NCI-H1105 (cell line): ENCODE measurements at regions not wholly inside any gene's neighbourhood (a gene's known extent, or its start where the extent isn't known, plus 50 kb on each side); places are given as distances from the start of the nearest gene placed in this dataset.
"Not testable (repeated sequence)": the region's sequence is repeated elsewhere in the genome, so short reads cannot be mapped to it uniquely, and the experiment has no call there.

Experiments used
- DNase-seq: peaks from one replicate; lab custom pipeline; 2025; lab: John Stamatoyannopoulos, UW

DNA sequence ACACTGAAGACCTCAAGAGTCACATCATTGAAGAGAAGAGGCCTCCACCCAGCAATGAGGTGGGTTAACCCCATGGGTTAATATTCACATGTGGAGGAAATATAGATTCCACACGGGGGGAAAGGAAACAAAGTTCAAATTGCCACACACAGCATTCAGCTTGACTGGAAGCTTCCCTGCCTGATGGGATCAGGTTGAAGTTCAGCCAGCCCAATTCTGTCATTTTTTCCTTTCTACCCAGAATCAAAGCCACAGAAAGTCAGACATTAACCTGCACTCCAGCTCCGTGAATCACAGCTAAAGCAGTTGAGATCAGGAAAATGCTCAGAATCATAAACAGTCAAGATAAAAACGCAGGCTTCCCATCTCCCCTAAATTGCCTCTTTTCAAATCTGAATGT is 208.7 kb upstream of the OBI1 start:
- DNase-seq = no peak

DNA sequence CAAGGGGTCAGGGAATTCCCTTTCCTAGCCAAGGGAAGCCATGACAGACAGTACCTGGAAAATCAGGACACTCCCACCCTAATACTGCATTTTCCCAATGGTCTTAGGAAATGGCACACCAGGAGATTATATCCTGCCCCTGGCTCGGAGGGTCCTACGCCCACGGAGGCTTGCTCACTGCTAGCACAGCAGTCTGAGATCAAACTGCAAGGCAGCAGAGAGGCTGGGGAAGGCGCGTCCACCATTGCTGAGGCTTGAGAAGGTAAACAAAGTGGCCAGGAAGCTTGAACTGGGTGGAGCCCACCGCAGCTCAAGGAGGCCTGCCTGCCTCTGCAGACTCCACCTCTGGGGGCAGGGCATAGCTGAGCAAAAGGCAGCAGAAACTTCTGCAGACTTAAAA is 207.1 kb upstream of the OBI1 start:
- not testable (repeated sequence) for DNase-seq

DNA sequence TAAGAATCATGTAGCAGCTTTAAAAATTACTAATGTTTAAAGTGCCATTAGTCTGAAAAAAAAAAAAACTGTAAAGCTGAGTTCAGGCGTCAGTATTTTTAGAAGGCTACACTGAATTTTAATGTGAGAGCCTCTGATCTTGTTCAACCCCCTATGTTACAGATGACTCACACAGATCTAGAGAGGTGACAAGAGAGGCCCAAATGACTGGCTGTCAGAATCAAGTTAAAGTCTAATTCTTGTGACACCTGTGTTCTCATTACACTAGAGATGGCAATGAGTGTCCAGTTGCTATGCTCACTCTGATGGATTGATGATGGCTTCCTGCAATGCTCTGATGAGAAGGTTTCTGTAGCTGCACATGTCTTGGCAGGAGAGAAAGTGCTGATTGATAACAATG is 203.5 kb upstream of the OBI1 start:
- no peak for DNase-seq

DNA sequence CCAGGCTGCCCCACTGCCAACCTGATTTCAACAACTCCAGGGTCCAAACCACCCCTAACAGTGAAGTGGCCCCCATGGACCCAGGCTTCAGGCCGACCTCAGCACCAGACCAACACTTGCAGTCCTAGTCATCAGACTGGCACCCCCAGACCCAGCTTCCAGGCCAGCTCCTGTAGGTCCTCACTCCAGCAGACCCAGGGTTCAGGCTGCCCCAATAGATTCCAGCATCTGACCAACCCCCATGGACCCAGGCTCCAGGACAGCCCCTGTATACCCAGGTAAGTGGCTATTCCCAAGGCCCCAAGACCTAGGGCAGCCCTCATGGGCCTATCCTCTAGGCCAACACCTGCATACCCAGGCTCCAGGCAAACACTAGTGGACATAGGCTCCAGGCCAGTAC is 193.8 kb upstream of the OBI1 start:
- no peak for DNase-seq

DNA sequence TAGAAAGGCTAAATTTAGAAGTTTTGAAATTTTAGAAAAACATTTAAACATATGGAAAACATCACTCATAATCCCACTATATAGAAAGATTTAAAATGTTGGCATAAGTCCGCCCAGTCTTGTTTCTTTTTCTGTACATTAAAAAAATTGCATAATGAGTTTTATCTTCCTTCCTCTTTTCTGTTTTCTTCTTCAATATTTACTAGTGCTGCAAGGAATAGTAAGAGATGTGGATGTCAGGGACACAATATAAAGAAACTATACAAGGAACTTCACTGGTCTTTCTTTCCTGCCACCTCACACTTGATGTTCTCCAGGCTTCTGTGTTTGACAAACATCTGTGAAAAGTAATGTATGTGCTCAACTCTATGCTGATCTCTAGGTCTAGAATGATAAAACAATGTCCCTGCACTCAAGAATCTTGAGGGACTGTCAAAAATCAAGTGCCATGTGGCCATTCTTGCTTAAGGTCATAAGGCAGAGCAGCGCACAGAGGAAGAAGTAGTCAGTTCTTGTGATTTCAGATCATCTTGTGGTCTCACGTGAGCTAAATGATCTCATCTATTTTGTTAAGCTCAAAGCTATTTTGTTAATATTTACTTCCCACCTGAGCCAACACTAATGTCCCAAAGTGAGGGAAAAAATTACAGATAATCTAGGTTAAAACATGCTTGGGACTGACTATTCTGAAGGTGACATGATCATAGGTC is 186.9 kb upstream of the OBI1 start:
- no peak for DNase-seq

DNA sequence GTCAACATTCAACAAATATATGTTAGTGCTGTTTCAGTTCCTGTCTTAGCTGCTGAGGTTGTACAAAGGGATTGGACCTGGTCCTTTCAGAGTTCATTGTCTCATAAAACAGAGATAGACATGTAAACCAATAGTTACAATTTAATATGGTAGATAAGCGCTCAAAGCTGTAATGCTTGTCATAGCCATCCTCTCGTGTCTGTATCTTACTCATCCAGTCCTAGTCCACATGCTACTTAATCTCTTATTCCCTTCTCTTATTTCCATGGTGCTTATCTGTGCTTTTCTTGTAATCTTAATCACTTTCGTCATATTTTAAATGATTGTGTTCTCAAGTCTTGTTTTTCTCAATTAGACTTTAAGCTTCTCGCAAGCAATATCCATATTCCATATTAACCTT is 185.2 kb upstream of the OBI1 start:
- no peak for DNase-seq

DNA sequence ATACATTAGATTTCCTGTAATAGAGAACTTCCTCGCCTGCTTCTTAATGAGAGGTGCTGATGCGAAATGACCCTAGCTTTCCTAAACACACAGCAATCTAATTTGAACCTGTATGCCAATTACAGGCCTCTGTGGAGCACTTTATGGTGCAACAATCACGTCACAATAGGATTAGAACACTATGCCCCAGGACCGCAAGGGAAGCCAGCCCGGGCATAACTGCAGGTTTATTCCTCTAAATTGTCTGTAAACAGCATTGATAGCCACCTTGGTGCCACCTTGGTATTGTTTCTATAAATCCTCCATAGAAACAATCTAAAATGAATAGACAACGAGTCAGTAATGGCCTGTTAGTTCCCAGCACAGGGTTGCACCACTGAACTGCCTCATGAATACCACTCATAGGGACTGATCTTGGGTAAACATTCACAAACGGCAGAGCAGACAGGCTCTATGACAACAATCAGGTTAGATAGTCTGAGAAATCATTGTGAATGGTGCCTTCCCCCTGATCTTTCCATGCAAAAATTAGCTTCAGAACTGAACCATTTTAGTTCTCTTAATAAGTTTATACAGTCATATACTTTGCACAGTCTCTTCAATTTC is 182.5 kb upstream of the OBI1 start:
- DNase-seq = peak; percentile 54

DNA sequence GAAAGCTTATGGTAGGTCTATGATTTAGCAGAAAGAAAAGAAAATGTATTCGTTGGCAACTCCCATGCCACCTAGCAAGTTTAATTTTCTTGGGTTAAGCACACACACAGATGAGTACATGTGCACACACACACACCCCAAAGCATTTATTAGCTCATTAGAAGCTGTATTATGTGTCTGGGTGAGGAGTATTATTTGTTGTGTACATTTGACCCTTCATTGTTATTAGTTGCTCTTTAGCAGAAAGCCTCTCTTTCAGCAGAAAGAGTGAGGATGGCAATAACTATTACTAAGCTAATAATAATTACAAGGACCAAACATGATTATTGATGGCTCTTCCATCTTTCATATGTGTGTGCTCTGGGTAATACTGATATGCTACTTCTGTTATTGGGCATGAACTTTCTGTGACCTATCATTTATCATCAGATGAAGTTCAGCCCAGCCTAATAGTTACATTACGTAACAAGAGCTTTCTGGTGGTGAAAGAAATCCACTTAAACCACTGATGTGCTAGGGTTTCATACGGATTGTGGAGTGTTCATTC is 177.4 kb upstream of the OBI1 start:
- DNase-seq = no peak

DNA sequence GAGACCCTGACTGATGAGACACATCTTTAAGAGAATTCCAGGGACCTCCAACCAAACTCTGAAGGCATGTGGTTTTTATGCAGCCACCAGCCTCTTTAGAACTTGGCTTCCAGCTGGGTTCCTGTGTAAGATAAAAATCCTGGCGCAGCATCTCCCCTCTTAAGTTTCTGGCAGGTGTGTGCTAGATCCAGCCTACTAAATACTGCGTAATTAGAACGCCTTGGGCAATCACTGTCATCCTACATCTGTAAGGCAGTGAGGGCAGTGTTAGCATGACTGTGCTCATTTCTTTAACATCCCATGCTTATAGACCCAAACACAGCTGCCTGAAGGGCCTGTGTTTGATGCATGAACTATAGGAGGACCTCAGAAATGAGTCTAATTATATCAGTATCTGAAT is 173.5 kb upstream of the OBI1 start:
- peak; percentile 19 for DNase-seq

DNA sequence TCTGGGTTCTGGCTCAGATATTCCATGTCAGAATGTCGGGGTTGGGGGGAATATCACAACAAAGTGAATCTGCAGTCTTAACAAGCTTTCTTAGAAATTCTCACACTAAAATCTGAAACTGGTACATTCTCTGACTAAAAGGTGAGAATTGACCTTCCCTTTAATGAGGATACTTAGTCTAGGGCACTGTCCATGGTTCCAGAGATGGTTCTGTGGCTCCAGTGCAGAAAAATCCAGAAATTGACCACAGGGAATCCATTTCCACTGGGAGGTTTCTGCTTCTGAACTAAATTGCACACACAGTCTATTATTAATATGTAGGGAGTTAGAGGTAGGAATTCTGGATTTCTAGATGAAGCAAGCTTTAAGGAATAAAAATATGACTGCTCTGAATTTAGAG is 171.6 kb upstream of the OBI1 start:
- no peak for DNase-seq

DNA sequence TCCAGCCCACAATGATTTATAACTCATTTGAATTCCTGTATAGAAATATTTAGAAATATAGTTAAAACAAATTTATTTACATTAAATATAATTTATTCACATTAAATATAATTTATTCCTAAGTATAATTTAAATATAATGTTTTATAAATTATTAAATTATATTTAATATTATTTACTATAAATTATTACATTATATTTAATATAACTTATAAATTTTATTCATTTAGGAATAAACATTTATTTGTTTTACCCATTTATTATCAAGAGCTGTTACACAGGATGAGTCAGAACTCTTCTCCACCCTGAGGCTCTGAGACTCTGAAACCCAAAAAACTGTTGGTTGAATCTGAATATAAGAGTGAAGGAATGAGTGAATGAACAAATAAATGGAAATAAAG is 170.9 kb upstream of the OBI1 start:
- DNase-seq = no peak

DNA sequence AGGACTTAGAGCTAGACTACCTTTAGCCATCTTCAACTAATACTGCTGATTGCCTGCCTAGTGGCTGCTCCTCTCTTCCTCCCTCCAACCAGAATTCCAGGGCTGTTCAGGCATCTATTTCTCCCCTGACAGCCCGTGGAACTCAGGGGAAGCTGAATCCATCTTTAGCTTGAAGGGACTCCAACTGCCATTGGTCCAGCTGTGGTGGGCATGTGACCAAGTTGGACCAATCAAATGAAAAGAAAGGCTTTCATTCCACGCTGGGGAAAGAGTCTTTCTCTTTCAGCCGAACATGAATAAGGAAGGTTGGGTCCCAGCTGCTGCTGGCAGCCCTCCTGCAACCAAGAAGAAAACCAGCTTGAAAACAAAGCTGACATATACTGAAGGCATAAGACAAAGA is 168.5 kb upstream of the OBI1 start:
- DNase-seq = no peak

DNA sequence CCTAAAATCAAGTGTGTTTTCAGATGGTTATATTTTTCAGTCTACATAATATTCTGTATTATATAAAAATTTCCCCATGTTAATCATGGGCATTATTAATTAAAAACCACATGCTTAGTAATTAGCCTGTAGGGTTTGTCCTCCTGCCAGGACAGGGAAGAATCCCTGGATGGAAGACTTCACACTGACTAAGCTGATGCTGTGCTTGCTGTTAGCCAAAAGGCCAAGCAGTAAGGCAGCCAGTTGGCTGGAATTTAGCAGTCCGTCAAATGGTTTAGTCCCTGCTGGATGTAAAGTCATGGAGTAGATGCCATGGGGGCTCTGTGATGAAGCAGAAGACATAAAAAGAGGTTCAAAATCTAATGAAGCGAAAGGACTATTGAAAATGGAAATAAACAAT is 168.0 kb upstream of the OBI1 start:
- no peak for DNase-seq

DNA sequence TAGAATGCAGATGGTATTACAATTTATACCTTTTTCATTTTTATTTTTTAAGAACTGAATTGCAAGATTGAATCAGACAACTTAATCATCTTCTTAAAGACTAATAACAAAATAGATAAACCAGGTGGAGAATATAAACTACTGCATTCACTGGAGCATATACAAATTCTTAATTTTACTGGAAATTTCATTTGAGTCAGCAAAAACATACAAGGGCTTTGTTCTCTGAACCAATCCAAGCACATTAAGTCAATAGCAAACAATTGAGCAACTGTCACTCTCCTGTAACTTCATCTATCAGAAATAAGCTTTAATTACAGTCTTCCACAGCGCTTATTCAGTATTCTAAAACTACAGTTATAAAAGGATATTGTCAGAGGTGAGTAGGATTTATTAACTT is 167.4 kb upstream of the OBI1 start:
- no peak for DNase-seq

DNA sequence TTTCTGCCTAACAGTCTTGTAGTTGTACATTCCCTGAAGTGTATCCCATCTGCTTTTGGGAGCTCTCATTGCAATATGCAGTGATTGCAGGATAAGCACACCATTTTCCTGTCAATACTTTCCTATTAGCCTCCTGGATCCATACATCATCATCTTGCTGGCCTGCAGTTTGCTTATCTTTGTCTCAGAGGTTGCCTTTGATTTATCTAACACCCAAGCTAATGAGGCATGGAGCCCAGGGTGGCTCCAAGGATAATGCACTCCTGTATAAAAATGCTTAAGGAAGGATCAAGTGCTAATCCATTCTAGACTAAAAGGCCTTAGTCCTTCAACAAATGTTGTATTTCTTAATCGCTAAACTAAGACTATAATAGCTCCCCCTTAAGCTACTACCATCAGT is 161.6 kb upstream of the OBI1 start:
- no peak for DNase-seq

DNA sequence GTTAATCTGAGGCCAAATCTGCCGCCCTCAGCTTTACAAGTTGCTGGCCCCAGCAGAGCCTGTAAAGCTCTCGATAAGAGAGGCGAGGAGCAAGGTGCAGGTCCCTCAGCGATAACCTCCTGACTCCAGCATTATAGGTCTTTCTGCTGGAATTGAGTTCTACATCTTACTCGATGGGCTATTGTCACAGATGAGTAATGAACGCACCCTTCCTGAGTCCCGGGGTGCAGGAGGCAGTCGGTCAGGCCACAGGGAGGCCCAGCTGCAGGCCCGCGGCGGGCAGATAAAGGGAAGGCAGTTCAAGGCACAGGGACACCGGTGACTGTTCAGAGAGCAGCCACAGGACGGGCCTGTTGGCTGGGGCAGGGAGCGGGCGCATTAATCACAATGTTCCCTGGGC is 157.6 kb upstream of the OBI1 start:
- no peak for DNase-seq

DNA sequence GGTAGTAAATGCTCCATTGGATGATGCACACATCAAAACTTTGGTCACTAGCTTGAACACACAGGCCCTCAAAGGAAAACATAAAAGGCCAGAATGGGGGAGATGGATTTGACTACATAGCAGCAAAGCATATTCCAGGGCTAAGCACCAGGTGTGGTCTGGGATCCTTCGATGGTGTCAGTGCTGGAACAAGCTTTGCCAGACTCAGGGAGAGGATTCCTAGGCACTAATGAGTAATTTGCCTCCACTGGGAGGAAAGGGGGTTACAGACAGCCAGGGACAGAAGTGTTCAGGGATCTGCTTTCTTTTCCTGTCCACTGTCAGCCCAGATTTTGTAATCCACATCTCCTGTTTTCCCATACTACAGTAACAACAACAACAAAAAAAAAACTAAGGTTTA is 157.2 kb upstream of the OBI1 start:
- DNase-seq = no peak

DNA sequence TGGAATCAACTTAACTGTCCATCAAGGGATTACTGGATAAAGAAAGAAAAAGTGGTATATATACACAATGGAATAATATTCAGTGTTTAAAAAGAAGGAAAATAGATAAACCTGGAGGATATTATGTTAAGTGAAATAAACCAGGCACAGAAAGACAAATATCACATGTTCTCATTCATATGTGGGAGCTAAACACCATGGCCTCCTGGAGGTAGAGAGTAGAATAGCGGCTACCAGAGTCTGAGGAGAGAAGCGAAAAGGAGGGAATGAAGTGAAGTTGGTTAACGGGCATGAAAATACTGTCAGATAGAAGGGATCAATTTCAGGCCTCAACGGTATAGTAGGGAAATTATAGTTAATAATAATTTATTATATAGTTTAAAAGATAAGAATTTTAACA is 147.5 kb upstream of the OBI1 start:
- DNase-seq = no peak

DNA sequence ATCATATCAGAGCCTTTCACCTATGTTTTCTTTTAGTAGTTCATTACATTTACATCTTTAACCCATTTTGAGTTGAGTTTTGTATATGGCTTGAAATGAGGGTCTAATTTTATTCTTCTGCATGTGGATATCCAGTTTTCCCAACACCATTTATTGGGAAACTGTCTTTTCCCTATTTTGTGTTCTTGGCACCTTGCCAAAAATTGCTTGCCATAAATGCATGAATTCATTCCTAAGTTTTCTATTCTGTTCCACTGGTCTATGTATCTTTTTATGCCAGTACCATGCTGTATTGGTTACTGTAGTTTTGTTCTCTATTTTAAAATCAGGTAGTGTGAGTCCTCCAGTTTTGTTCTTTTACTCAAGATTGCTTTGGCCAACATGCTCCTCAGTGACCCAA is 144.0 kb upstream of the OBI1 start:
- DNase-seq = no peak

DNA sequence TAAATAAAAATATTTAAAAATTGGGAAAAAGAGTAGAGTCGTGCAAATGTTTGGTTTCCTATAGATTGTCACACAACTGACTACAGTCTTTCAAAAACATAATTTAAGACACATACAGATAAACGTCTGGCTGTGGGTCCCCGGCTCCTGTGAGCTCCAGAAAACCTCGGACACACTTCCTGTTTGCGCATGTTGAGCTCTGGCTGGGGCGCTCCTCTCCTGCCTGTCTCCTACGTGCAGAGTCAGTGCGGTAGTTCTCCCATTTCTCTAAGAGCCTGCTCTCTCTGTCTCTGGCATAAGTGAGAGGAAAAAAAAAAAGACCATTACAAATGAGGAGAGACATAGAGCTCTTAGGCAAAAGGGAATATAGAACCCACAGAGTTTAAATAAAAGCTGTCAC is 128.2 kb upstream of the OBI1 start:
- DNase-seq = no peak

DNA sequence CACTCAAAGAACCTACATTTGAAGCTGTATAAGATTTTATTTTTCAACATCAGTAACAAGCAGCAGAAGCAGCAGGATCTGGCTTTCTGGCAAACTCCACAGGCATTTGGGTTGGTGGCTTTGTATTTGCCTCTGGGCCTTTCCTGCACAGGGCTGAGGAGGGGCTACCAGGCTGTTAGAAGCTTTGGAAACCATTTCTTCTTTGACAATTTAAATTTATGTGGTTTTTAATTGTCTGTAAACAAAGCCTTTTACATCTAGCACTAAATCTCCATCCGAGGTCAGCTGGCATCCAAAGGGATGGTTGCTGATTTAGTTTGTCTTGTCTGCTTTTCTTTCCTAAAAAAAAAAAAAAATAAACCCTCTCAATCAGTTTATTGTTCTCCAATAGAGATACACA is 127.5 kb upstream of the OBI1 start:
- DNase-seq = peak; percentile 10

DNA sequence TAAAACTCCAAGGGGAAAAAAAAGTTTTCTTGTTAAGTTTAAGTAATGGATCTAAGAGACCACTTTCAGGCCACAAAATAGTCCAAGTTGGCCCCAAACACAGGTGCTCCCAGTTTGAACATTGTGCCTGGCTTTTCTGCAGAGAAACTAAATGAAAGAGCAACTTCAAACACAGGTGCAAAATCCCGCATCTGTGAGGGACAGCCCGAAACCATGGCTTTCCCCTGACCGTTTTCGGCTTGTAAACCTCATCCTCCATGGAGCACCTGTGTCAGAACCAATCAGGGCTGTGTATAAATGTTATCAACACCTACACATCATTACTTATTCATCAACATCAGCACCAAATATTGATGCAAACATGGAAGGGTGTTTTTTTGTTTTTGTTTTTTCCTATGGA is 126.8 kb upstream of the OBI1 start:
- DNase-seq = no peak

DNA sequence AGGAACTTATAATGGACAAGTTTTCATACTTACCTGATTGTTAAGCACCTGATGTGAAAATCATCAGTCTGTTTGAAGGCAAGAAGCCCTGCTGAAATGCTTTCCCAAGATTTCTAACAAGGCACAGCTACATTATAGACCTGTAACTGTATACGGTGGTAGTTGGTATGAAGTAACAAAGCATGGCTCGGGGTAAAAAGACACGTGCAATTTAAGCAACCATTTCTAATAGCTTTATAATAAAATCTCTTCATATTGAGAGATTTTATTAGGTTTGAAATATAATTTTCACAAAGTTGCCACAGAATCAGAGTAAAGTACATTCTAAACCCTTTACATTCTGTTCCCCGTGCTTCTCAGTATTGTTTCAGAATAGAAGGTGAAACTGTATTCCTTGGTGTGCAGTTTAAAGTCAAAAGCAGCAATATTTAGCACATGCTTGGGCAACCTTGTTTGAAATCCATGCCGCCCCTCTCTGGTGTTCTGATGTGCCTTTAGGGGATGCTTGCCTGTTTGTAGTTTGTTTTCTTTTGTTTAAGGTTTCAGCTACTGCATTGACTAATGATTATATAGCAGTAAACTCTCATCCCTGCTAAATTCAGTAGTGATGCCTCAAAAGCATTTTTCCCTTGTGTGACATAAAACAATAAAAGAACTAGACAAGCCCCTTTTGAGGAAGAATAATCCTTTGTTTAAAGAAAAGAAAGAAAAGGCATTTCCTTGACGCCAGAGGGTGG is 125.2 kb upstream of the OBI1 start:
- DNase-seq = no peak
